Ishikawa (cell line): ENCODE measurements at regions not wholly inside any gene's neighbourhood (a gene's known extent, or its start where the extent isn't known, plus 50 kb on each side); places are given as distances from the start of the nearest gene placed in this dataset.

Experiments used
- CEBPB ChIP-seq: IDR thresholded peaks from 2 replicates; pipeline ENCODE4 v1.6.1; 2012
- CREB1 ChIP-seq: IDR thresholded peaks from 2 replicates; pipeline ENCODE4 v1.6.1; 2012; ENCODE audit warnings: low read depth
- EP300 ChIP-seq: IDR thresholded peaks from 2 replicates; pipeline ENCODE4 v1.6.1; 2012; ENCODE audit warnings: borderline replicate concordance
- MAX ChIP-seq: IDR thresholded peaks from 2 replicates; pipeline ENCODE4 v1.6.1; 2012
- NFIC ChIP-seq: IDR thresholded peaks from 2 replicates; pipeline ENCODE4 v1.6.1; 2012
- RAD21 ChIP-seq: IDR thresholded peaks from 2 replicates; pipeline ENCODE4 v1.6.1; 2012; ENCODE audit warnings: low read depth
- REST ChIP-seq: IDR thresholded peaks from 2 replicates; pipeline ENCODE4 v1.6.1; 2012; ENCODE audit warnings: low read depth, mild to moderate bottlenecking
- TAF1 ChIP-seq: IDR thresholded peaks from 2 replicates; pipeline ENCODE4 v1.6.1; 2012; ENCODE audit warnings: low read depth, mild to moderate bottlenecking
- USF1 ChIP-seq: IDR thresholded peaks from 2 replicates; pipeline ENCODE4 v1.6.1; 2012
- YY1 ChIP-seq: IDR thresholded peaks from 2 replicates; pipeline ENCODE4 v1.6.1; 2012; ENCODE audit warnings: low read depth
- ZBTB7A ChIP-seq: IDR thresholded peaks from 2 replicates; pipeline ENCODE4 v1.6.1; 2012; ENCODE audit warnings: low read depth

- no peak for TF ChIP-seq MAX
- no peak for TF ChIP-seq REST
- TF ChIP-seq EP300 = no peak
- no peak for TF ChIP-seq YY1
- TF ChIP-seq NFIC = no peak
- TF ChIP-seq CEBPB = no peak
- no peak for TF ChIP-seq CREB1
- no peak for TF ChIP-seq ZBTB7A
- TF ChIP-seq TAF1 = no peak
- TF ChIP-seq USF1 = no peak
- no peak for TF ChIP-seq RAD21
Measured at GRCh38 chr6:45743028-45743615, 272.5 kb downstream of the CLIC5 start.
